Stimulated activated CD8-positive, alpha-beta memory T cell treated with anti-CD3 and anti-CD28 coated beads, Interleukin-4, amount 100 ng/mL, for 48 hours (primary cell): ENCODE measurements at regions not wholly inside any gene's neighbourhood (a gene's known extent, or its start where the extent isn't known, plus 50 kb on each side); places are given as distances from the start of the nearest gene placed in this dataset.

ENCODE experiments used
- DNase-seq: peaks from one replicate; pipeline ENCODE4 v3.0.0-alpha.2; 2020

- no peak for DNase-seq
Observed at GRCh38 chr7:22962775-22963350, 51.1 kb downstream of the HYCC1 start.

GRCh38 chr7:22958742-22959141 is 55.2 kb downstream of the HYCC1 start:
- DNase-seq, result no peak

GRCh38 chr7:22954251-22954650 is 59.7 kb downstream of the HYCC1 start:
- DNase-seq, result no peak

GRCh38 chr7:22952306-22953015 is 61.5 kb downstream of the HYCC1 start:
- DNase-seq, result no peak

GRCh38 chr7:22949944-22950343 is 64.0 kb downstream of the HYCC1 start:
- no peak for DNase-seq

GRCh38 chr7:22949221-22949620 is 64.7 kb downstream of the HYCC1 start:
- DNase-seq, result no peak

- DNase-seq, result no peak
Observed at GRCh38 chr7:22948770-22949169, 65.2 kb downstream of the HYCC1 start.

- DNase-seq, result no peak
Observed at GRCh38 chr7:22945584-22945983, 68.3 kb downstream of the HYCC1 start.

GRCh38 chr7:22944510-22944909 is 69.4 kb downstream of the HYCC1 start:
- DNase-seq, result no peak

- no peak for DNase-seq
Observed at GRCh38 chr7:22944022-22944421, 69.9 kb downstream of the HYCC1 start.

GRCh38 chr7:22942191-22942590 is 71.7 kb downstream of the HYCC1 start:
- no peak for DNase-seq

- DNase-seq, result no peak
Observed at GRCh38 chr7:22939842-22940241, 74.1 kb downstream of the HYCC1 start.

GRCh38 chr7:22937946-22938345 is 76.0 kb downstream of the HYCC1 start:
- DNase-seq, result no peak

GRCh38 chr7:22936246-22936645 is 77.7 kb downstream of the HYCC1 start:
- no peak for DNase-seq

- no peak for DNase-seq
Observed at GRCh38 chr7:22935269-22935668, 78.7 kb downstream of the HYCC1 start.

GRCh38 chr7:22934473-22935065 is 79.4 kb downstream of the HYCC1 start:
- DNase-seq, result no peak

- no peak for DNase-seq
Observed at GRCh38 chr7:22934023-22934422, 79.9 kb downstream of the HYCC1 start.

- DNase-seq, result no peak
Observed at GRCh38 chr7:22932896-22933295, 81.0 kb downstream of the HYCC1 start.

- no peak for DNase-seq
Observed at GRCh38 chr7:22931011-22931410, 82.9 kb downstream of the HYCC1 start.

- DNase-seq, result no peak
Observed at GRCh38 chr7:22922307-22922706, 91.6 kb downstream of the HYCC1 start.

GRCh38 chr7:22921386-22922086 is 92.4 kb downstream of the HYCC1 start:
- no peak for DNase-seq

GRCh38 chr7:22920672-22921071 is 93.3 kb downstream of the HYCC1 start:
- DNase-seq, result no peak

- DNase-seq, result no peak
Observed at GRCh38 chr7:22913158-22913557, 90.5 kb upstream of the TOMM7 start.

- no peak for DNase-seq
Observed at GRCh38 chr7:22911889-22912288, 89.2 kb upstream of the TOMM7 start.
